HPDE6-E6E7 (cell line): ENCODE measurements at regions not wholly inside any gene's neighbourhood (a gene's known extent, or its start where the extent isn't known, plus 50 kb on each side); places are given as distances from the start of the nearest gene placed in this dataset.

Experiments
- DNase-seq: peaks from one replicate; pipeline ENCODE4 v3.0.0; 2011; ENCODE audit warnings: missing footprints; ENCODE audit errors: extremely low spot score

DNA sequence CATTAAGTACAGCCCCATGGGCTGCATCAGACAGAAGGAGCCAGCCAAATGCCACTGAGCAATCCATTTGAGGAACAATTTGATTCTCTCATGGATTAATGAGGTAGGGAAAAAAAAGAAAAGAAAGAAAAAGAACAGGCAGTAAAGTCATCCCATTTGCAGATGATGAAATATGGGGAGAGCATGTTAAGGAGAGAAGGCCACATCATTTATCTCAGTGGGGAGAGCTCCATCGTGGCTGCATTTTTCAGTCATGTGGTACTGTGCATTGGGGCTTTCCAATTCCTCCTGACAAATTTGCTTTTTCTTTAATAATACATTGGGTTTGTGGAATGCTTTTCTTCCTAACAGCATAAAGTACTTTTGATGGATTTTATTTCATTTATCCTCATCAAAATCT, 375.2 kb upstream of the TLE4 start:
- DNase-seq: no peak

DNA sequence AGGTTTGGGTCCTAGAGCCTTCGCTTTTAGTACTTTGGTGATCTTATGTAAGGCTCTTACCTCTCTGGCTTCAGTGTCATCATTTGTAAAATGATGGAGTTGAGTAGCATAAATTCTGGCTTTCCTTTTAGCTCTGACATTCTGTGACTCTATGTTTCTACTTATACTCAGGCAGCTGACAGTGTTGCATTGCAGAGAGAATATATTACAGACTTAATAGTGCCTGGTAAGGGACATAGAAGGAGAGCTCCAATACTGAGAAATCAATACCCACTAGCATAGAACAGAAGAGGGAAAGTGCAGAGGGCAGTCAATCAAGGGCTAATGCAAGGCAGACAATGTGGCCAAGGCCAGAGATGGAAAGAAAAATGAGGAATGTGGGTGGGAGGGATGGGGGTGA, 371.4 kb upstream of the TLE4 start:
- DNase-seq: no peak

DNA sequence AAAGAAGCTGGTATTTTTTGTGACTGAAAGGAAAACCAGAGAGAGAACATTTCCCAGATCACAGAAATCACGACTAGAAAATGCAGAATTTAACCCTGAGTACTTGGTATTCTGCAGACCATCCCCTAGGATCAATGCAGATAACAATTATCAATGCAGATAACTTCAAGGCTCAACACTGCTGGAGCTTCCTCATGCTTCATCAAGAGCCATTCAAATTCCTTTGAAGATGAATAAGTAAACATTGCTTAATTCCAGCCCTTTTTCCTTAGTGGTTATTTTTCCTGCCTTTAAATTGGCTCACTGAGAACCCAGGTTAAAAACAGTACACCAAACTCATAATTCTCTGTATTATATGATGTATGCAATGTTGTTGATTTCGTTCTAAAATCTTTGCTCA, 370.1 kb upstream of the TLE4 start:
- no peak for DNase-seq

DNA sequence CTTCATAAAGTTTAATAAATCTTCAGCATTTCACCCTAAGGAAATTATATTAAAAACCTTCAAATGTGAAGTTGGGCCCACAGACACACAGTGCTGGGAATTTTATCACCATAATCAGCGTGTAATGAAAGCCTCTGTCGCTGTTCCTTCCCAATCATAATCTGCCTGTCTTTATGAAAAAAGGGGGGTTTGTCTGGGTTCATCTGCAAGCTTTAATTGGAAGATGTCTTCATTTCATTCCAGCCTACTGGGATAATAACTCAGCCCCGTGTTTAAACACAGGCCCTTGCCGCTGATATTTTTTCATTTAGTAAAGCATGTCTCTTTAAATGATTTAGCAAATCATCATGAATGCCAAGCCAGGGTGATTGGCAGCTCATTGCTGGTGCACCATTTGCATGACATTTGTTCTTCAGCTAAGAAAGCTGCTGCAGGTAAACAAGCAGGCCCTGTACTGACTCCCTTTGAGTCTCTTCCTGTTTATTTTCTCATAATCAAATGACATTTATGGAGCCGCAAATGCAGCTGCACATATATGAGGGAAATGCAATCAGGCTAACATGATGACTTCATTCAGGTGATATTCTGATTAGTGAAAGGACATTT, 362.9 kb upstream of the TLE4 start:
- no peak for DNase-seq

DNA sequence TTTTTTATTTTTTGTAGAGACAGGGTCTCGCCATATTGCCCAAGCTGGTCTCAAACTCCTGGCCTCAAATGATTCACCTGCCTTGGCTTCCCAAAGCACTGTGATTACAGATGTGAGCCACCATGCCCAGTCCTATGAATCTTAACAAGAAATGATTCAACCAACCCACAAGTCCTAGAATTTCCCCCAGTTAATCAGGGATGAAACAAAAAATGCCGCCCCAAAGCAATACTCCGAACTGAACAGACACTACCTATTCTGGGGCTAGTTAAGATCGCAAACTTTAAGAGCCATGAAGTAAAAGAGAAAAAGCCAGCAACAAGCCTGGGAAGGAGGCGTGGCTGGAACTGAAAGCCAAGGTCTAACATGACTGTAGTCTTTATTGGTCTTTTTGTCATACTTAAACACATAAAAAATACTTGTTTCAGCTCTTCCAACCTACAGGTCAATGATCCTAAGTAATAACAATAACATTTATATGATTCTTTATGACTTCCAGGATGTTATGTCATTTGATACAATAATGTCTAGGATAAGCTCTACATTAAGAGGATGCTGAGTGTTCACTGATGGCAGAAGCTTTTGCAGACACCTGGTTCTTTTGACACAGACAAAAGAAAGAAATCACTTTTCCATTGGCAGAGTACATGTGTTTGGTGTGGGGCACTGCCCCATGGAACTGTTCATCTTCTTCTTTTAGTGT, 361.1 kb upstream of the TLE4 start:
- no peak for DNase-seq

DNA sequence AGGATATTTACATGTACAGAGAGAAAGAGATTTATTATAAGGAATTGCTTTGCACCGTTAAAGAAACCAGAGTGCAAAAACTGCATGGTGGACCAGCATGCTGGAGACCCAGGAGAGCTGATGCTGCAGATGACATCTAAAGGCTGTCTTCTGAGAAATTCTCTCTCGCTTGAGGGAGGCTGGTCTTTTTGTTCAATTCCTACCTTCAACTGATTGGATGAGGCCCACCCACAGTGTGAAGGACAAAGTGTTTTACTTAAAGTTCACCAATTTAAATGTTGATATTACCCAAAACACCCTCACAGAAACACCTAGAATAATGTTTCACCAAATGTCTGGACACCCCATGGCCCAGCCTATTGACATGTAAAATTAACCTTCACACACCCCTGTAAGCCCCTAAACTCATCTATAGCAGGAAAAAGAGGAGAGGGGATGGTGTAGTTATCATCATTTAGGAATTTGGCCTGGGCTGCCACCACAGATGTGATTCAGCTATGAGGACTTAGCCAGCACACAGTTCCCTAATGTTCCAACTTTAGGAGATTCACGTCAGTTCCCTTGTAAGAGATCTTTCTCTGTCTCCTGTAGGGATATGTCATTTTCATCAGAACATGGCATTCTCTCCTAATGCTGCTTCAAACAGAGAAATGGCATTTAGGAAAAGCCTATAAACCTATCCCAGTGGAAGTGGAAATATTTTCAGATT, 358.2 kb upstream of the TLE4 start:
- DNase-seq: no peak

DNA sequence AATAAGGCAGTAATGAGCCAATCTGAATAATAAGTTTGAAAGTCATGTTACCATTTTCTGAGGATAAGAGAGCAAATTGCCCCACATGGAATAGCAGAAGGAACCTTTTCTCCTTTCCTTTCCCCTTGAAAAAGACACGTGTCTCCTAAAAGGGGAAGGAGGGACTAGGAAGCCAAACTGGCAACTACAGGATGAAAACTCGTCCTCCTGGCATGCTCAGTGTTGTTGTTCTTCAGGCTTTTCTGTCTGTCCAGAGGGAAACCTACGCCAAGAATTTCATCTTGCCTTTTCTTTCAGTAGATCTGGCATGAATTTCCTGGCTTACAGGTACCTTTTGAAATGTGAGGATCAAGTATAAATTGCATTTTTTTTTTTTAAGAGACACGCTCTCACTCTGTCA, 355.9 kb upstream of the TLE4 start:
- no peak for DNase-seq

DNA sequence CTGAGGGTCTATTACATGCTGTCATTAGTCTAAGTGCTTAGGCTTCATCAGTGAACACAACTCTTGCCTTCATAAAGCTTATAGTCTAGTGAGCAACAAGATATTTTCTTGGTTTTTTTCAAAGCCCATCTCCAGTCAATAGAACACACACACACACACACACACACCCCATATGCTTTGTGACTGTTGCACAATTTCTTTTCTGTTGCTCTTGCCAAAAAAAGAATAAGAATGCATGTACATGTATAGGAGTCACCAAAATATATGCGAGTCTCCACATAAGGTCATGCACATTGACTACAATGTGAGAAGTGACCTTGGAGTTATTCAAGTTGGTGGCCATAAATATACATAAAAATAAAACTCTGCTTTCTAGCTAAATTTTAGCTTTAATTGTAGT, 351.5 kb upstream of the TLE4 start:
- DNase-seq: no peak

DNA sequence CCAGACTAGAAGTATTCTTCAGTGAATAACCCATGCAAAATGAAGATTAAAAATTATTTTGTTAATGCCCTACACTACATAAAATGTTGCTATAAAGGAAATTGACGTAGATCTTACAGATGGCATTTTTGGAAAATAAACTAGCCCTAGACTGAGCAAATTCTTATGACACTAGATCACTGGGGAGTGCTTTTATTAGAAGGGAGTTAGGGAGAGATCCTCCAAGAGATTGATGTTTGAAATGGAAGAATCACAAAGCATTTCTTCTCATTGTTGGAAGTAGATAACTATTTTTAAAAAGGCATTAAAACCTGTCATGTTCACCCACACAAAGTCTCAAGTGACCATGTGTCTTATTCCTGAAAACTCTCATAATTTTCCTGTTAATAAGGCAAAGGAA, 351.1 kb upstream of the TLE4 start:
- DNase-seq: no peak

DNA sequence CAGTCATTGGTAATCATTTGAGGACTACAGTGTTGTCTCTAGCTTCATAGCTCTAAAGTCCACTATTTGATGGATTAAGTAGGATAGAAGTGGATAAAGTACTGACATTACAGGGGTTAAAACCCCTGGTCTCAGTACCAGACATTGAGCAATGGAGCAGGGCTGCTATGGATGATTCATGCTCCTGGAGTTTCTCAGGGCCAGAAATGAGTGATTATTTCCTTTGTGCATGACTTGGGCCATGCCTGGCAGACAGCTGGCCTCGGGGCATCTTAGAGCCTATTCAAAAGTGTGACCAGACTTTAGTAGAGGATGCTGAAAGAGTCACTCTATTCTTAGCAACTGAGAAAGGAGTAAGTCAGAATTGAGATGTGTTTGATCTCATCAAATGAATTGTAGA, 350.7 kb upstream of the TLE4 start:
- peak; percentile 65 for DNase-seq

DNA sequence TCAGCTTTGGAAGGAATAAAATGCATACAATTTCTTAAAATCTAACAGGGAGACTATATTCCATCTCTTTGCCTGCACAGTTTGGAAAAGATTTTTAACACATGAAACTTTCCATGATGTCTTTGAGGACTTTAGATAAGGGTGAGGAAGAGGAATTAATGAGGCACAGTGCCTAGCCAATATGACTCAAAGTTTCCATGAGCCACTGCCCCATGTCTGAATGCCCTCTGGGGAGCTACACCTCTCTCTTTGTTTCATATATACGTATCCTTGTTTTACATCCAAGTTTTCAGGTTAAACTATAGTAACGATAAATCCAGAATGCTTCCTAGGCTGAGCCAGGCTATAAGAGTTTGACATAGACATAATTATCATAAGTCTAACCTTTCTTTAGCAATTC, 349.3 kb upstream of the TLE4 start:
- DNase-seq: no peak

DNA sequence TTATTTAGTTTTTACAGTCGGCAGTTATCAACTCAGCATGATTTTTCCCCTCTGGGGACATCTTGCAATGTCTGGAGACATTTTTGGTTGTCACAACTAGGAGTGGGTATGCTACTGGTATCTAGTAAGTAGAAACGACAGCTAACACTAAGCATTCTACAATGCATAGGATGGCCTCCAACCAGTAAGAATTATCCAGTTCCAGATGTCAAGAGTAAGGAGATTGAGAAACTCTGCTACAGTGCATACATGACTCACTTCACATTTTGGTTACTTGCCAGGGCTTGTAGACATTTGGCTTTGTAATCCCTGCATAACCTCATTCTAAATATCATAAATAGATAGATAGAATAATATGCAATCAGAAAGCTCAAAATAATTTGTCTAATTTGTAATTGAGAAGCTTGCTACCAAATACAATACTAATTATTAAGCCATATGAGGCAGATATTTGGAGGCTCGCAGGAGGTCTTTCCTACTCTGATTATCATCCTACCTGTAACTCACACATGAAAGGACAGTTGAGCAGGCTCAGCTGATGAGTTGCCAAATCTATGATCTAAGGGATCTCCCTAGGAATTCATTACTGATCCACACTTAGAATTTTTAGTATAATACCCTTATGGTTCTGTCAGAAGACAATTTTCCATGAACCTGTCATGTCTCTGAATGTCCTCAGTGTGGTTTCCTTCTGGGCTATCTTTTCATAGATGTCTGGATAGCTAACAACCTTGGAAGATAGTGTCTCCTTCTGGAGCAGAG, 346.9 kb upstream of the TLE4 start:
- peak; percentile 28 for DNase-seq

DNA sequence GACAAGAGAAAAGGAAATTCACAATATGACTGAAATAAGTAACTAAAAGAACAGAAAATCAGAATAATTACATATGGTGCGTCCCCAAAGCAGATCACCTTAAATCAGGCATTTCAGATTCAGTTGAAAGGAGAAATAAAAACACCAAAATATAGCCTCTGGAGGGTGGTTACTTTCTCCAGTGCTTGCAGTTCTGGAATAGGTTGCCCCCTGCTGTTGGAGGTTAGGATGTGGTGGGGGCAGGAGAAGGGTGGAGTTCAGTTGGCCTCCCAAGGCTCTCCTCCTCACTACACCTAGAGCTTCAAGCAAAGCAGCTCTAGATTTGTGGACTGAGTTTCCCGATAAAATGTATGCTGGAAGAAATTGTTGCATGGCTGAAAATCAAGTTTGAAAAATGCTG, 338.2 kb upstream of the TLE4 start:
- peak; percentile 34 for DNase-seq

DNA sequence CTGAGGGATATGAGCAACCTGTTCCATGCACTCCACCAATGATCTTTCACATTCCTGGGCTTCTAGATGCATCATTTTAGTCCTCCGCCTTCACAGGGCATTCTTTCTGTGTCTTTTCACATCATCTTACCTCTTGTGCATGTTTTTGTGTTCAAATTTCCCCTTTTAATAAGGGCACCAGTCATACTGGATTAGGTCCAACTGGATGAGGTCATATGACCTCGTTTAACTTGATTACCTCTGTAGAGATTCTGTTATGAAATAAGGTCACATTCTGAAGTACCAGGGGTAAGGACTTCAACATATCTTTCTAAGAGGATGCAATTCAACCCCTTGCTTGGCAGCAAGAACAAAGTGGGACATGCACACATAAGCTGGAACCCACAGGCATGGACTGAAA, 335.3 kb upstream of the TLE4 start:
- no peak for DNase-seq

DNA sequence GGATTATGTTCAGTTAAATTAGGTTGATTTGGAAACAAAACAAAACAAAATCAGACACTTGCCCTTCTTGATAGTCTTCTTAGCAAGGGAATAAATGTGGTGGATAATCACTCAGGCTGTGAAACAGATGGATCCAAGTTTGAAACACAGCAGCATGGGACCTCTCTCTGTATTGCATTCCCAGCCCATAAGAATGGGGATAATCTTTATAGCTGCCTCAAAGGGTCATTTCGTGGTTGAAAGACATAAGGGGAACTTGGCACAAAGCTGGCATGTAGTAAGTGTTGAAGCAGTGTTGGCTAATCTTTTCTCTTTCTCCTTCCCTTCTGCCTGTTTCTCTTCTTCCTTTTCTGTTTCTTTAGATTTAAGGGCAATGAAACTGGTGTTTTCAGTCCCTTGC, 333.9 kb upstream of the TLE4 start:
- DNase-seq: no peak

DNA sequence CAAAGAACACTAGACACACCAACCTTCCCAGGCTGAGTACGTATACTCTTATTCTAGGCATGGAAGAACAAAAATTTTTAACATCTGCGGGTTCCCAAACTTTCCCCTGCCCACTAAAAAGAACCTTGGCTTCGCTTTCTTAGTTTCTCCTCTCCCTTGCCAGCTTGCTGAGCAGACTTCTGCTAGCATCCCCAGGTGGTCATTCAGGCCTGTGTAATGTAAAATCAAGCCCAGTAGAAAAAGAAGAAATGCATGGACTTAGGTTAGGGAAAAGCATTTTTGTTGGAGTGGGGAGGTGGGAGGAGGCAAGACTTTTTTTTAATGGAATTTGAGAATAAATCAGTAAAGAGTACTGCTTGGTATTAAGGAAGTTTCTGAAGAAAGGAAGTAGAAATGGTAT, 331.0 kb upstream of the TLE4 start:
- no peak for DNase-seq

DNA sequence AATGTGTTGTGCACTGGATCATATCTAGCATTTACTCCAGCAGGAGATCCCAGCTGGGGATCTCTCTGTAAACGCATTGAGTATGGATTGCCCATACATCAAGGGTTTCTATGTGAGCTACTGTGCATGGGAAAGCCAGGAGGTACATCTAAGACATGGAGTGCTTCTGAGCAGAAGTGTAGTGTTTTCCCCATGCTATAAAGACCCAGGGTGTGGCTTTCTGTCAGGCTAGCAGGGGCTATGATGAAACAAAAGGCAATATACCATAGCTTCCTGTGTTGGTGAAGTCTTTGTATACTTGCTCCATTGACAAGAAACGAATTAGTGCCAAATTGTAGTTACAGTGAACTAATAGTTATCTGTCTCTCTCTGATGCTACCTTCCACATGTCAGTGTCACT, 329.3 kb upstream of the TLE4 start:
- DNase-seq: no peak

DNA sequence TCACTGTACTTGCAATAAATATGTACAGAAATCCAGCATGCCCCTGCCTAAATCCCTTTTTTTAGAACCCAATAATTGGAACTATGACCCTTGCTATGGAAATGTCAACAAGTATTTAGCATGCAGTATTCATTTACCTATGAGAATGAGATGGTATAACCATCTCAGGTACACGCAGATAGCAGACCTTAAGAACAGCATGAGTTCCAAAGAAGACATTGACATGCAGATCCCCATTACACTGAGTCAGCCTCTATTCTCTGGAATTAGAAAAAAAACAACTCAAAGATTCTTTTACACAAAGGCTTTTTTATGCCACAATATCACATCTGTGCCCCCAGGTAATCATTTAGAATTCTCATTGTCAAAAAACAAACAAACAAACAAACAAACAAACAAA, 325.6 kb upstream of the TLE4 start:
- DNase-seq: no peak

DNA sequence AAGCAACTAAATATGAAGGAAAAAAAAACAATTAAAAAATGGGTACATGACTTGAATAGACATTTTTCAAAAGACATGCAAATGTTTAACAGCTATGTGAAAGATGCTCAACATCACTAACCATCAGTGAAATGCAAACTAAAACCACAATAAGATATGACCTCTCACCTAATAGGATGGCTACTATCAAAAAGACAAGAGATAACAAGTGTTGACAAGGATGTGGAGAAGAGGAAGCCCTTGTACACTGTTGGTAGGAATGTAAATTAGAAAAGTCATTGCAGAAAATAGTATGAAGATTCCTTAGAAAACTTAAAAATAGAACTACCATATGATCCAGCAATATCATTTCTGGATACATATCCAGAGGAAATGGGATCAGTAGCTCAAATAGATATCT, 324.7 kb upstream of the TLE4 start:
- no peak for DNase-seq

DNA sequence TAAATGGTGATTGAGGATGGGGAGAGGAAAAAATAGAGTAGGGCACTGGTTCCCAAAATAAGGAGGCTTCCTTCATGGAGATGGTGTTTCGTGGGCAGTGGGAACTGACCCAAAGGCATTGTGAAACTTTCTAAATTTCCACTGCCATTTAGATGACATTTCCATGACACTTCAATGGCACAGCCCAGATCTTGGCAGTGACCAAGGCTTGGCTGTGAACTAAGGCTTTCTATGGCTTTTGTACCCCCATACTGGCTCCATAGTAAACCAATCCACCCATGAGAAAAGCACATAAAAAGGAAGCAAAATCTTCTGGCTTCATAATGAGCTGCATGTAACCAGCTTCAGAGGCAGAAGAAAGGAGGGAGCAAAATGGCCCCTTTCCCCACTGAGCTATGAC, 321.0 kb upstream of the TLE4 start:
- DNase-seq: no peak

DNA sequence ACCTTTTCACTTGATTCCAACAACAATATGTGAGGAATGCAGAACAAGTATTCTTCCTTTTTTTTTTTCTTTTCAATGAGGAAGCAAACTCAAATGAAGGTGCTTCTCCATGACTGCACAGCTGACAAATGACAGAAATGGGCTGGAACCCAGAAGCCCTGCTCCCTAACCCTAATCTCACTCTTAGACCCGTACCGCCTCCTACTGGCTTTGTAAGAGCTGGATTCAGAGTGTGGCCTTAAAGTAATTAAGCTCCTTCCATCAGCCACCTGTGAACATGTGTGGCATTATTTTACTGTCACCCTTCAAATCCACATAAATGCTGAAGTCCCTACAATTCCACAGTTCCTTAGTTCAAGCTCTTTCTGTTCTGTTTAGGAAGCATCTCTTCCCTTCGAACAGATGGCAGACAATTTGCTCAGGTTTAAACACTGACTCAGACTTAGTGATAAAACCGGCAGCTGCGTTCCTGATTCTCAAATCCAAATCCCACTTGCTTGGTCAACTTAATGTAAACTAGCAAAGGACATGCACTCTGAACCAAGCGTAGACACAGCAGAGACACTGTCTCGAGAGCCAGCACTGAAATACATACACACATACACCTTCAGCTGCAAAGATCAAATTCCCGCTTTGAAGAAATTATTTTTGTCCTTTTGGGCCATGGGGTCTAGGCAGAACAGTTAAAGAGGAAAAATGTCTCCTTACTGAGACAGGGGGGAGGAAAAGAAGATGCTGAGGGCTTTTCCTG, 316.7 kb upstream of the TLE4 start:
- no peak for DNase-seq
